ENCODE measurements at regions not wholly inside any gene's neighbourhood (a gene's known extent, or its start where the extent isn't known, plus 50 kb on each side); places are given as distances from the start of the nearest gene placed in this dataset.
A peak's percentile ranks its signal among the peaks of the same experiment; 100 is the strongest.

GRCh38 chr6:169019727-169020491 is 233.7 kb downstream of the THBS2 start:
- ATAC-seq (ENCODE audit: low read depth) (no peak), DNase-seq (peak; percentile 14)
- H3K36me3 ChIP-seq (ENCODE audit: control insufficient read depth, insufficient read depth, low read length): no peaks in the 10 kb centered on the region
- dilution Hi-C loops (cut with HindIII; ENCODE audit: low sequenced_read_pairs, unreplicated experiment) (no loop called here), in situ Hi-C loops (cut with MboI; ENCODE audit: low sequenced_read_pairs) (no loop called here), intact Hi-C loops (cut with micrococcal nuclease) (no loop called here)
- no peaks in the 10 kb centered on the region for H3K27me3 ChIP-seq (ENCODE audit: control insufficient read depth, insufficient read depth, low read length)
- H3K4me2 ChIP-seq (ENCODE audit: low read depth, low read length): no peak overlapping the region
- H4K5ac ChIP-seq (ENCODE audit: low read depth, low read length): no peak overlapping the region
- H3K56ac ChIP-seq (ENCODE audit: extremely low read depth, insufficient read depth, low read length): no peak overlapping the region
- peaks cover 2% of the 10 kb centered on the region; the same call in 1 of the 2 replicates for H3K9me3 ChIP-seq (ENCODE audit: control insufficient read depth, insufficient read depth, low read length)
- no peak overlapping the region for H3K14ac ChIP-seq (replicated peaks; ENCODE audit: low read depth, low read length)
- H2BK120ac ChIP-seq (ENCODE audit: low read depth, low read length): no peak overlapping the region
- H3K4me3 ChIP-seq (ENCODE audit: insufficient read depth, low read depth, low read length): no peak overlapping the region
- no peak overlapping the region for H3K18ac ChIP-seq (ENCODE audit: low read depth, low read length)
- H2AFZ ChIP-seq (replicated peaks; ENCODE audit: low read length, poor library complexity): no peak overlapping the region
- CTCF ChIA-PET: no interaction called here
- no peaks in the 10 kb centered on the region for H4K20me1 ChIP-seq (ENCODE audit: insufficient read depth, low read length)
- no CpG with 5 or more reads among the region's 9 CpGs for WGBS, 2 experiments (ENCODE audit: extremely low coverage in 2 of 2, insufficient read length in 1 of 2)
- no peak overlapping the region for H2BK15ac ChIP-seq (ENCODE audit: low read depth, low read length)
- H3K9me1 ChIP-seq (ENCODE audit: insufficient read depth, low read length): no peaks in the 10 kb centered on the region
- H3K79me1 ChIP-seq (ENCODE audit: low read depth in 1 of 2, low read length in 2 of 2): no peaks in the 10 kb centered on the region
- BruUV-seq (replicated peaks): no TSS peak
- POLR2A ChIA-PET (ENCODE audit: unreplicated experiment): no interaction called here
- no peak overlapping the region for H2AK9ac ChIP-seq (replicated peaks; ENCODE audit: low read depth, low read length, poor library complexity)
- peak; percentile 23; the same call in 1 of the 2 replicates for TF ChIP-seq RAD21 (IDR thresholded peaks at IDR 0.05; ENCODE audit: low read length)
- no peak for TF ChIP-seq USF2 (IDR thresholded peaks at IDR 0.05; ENCODE audit: low read depth, low read length)
- no peak for TF ChIP-seq FOS (IDR thresholded peaks at IDR 0.05; ENCODE audit: low read depth, low read length)
- no peak overlapping the region for H4K91ac ChIP-seq (ENCODE audit: insufficient read depth, low read depth, low read length)
- no peak overlapping the region for H2BK20ac ChIP-seq (ENCODE audit: low read depth, low read length)
- no peak overlapping the region for H2BK5ac ChIP-seq (ENCODE audit: low read depth, low read length, poor library complexity, severe bottlenecking)
- H3K4me1 ChIP-seq (ENCODE audit: control insufficient read depth, insufficient read depth, low read length): no peaks in the 10 kb centered on the region
- no peak overlapping the region for H2AK5ac ChIP-seq (ENCODE audit: low read depth, low read length)
- H3K23ac ChIP-seq (ENCODE audit: low read depth, low read length): no peak overlapping the region
- no peak overlapping the region for H3K4ac ChIP-seq (ENCODE audit: low read depth, low read length)
- H4K8ac ChIP-seq (ENCODE audit: low read depth in 2 of 2, low read length in 2 of 2): no peak overlapping the region
- no peak overlapping the region for H3K27ac ChIP-seq (ENCODE audit: insufficient read depth, low read length)
- H3K9ac ChIP-seq (ENCODE audit: low read depth, low read length): no peak overlapping the region
